Adipose tissue (tissue), 3 donors: ENCODE measurements at regions not wholly inside any gene's neighbourhood (a gene's known extent, or its start where the extent isn't known, plus 50 kb on each side); places are given as distances from the start of the nearest gene placed in this dataset.

ENCODE experiments used
- H3K27ac ChIP-seq: one replicate; pipeline ENCODE4 v1.5.1; 2013; ENCODE audit warnings: low read depth, low read length
- WGBS, 3 donors: extraction: QIAGEN DNeasy Blood & Tissue Kit; methylation state at CpG; one replicate each; pipeline ENCODE4 v1.1.7; 2013; 5-methylcytosine and 5-hydroxymethylcytosine counted together
- donor health status: healthy with polysubstance abuse.
- donor health status: Bipolar disorder and iron deficiency.
- donor health status: healthy.

DNA sequence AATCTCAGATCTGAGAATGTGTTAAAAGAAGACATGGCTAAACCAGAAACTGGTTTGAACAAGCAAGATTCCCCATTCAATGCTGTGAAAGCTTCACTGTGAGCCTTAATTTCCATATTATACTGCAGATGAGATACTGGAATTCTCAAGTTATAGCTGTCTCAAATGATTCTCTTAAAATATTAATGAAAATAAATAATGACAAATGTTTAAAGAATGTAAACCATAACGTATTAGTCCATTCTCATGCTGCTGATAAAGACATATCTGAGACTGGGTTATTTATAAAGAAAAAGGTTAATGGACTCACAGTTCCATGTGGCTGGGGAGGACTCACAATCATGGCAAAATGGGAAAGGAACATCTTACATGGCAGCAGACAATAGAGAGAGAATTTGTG lies 667.8 kb downstream of the SLITRK1 start:
- H3K27ac ChIP-seq = no peak overlapping the region
- 42 to 57% (median 45%) methylated on average over 1 of the region's 1 CpG for WGBS, 3 donors

DNA sequence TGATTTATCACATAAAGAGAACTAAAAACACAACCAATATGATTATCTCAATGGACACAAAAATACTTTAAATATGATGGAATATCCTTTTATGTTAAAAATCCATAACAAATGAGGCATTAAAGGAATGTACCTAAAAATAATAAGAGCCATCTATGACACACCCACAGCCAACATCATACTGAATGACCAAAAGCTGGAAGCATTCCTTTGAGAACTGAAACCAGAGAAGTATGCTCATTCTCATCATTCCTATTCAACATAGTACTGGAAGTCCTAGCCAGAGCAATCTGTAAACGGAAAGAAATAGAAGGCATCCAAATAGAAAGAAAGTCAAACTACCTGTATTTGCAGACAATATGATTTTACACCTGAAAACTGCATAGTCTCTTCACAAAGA lies 671.0 kb downstream of the SLITRK1 start:
- no peak overlapping the region for H3K27ac ChIP-seq
- WGBS, 3 donors = 74 to 90% (median 87%) methylated on average over 1 of the region's 1 CpG

DNA sequence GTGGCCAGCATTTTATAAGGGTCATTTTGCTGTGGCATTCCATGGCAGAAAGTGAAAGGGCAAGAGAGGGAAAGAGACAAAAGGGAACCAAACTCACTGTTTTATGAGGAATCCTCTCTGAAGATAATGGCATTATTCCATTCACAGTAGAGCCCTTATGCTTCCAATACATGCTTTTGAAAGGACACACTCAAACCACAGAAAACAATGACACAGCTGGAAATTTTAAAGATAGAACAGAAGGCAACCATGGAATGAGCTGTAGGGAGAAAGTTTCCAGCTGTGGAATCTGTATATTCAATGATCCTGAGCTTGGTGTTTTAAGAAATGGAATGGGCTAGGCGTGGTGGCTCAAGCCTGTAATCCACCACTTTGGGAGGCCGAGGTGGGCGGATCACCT lies 677.4 kb downstream of the SLITRK1 start:
- H3K27ac ChIP-seq = no peak overlapping the region
- WGBS, 3 donors = 86 to 96% (median 88%) methylated on average over 3 of the region's 3 CpGs

DNA sequence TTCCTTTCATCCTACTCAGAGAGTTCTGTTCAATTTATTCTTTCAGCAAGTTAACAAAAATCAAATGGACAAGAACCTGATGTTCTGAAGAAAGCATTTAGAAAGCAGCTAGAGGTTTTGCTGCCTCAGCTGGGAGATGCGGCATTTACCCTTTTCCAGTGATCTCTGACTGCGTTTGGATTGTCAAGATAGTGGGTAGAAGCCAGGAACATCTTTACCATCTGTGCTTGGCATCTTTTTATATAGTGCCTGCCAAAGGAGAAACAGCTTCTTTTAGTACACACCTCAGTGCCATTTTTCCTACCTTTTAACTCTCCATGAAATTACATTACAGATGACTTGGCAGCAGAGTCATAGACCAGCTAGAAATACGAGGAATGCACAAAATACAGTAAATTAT lies 680.8 kb downstream of the SLITRK1 start:
- 63 to 70% (median 66%) methylated on average over 3 of the region's 3 CpGs for WGBS, 3 donors
- H3K27ac ChIP-seq = no peak overlapping the region

DNA sequence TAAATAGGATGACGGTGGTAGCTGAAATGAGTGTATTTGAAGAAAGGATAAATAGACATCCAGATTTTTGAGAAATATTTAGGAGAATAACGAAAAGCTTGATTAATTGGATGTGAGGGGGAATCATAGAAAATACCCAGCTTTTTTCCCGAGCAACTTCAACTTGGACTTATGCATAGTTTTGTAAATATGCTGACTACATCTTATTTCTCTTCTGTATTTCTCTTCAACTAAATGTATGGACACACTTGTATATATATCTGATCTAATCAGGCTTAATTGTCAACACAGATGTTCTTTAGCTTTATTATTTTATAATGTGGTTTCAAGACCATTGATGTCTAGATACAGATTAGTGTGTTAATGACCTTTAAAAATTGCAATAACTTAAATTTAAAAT lies 685.0 kb downstream of the SLITRK1 start:
- WGBS, 3 donors = 83 to 87% (median 85%) methylated on average over 3 of the region's 3 CpGs
- no peak overlapping the region for H3K27ac ChIP-seq

DNA sequence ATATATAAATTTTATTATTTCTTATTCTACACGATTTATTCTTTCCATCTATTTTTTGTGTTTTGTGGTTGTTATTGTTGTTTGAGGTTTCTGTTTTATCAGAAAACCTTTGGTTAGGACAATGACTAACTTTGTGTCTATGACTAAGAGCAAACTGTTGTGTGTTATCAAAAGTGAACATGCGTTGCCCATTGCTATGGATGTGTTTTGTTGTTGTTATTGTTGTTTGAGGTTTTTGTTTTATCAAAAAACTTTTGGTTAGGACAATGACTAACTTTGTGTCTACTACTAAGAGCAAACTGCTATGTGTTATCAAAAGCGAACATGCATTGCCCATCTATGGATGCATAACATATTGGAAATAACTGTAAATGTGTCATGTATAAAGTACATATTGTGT lies 692.3 kb downstream of the SLITRK1 start:
- 63 to 87% (median 84%) methylated on average over 3 of the region's 3 CpGs for WGBS, 3 donors
- no peak overlapping the region for H3K27ac ChIP-seq

DNA sequence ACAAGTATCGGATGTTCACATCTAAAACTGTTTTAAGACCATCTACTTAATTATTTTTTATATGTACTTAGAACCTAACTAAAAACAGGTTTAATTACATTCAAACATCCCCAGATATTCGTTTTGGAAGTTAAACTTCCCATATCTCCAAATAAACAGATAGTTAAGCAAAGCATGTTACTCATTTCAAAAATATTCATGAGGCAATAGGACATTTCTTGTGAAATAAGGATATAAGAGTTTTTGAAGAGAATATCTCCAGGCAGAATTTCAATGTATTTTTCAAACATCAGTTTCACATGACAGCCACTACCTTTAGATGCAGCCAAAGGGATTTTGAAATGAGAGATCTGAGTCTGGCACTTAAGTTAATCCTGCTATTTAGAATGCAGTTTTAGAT lies 697.5 kb downstream of the SLITRK1 start:
- H3K27ac ChIP-seq = no peak overlapping the region
- WGBS, 3 donors = 55 to 66% (median 65%) methylated on average over 2 of the region's 2 CpGs

DNA sequence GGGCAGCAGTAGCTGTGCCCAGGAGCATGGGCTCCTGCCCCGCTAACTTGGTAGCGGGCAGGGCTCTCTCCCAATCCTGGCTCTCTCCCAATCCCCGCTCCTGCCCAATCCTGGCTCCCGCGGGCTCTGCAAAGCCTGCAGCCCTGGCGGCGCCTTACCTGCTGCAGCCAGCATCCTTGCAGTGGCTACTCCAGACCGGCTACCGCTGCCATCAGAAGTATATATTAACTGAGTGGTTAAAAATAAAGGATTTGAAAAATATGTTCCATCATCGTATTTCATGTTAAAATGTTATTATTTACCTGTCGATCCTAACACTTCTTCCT lies 698.2 kb downstream of the SLITRK1 start:
- 94 to 96% (median 95%) methylated on average over 11 of the region's 11 CpGs for WGBS, 3 donors
- H3K27ac ChIP-seq = no peak overlapping the region

DNA sequence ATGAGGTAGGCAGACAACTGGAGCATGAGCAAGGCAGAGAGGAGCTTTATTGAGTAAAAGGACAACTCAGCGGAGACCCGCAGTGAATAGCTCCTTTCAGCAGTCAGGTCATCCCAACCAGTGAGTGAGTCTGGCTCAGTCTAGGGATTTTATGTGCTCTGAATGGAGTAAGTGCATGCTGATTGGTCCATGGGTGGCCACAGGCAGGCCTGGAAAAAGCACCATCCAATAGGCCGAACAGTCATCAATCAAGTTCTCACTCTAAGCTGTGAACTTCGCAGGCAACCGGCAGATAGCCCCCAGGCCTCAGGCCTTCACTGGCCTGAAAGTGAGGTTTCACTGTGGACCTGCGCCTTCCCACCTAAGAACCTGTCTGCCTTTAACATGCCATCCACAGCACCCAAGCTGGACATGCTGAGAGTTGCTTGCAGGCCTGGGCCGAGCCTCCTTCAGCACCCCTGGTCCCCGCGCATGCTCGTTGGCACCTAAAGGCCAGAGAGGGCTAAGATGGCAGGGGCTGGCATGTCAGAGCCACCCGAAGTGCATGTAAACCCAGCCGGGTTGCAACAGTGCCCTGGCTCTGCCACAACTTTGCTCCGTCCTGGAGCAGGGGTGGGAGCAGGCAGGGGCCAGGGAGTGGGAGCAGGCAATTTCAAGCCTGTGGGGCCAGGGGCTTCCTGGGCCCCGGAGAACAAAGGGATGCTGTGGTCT lies 698.7 kb downstream of the SLITRK1 start:
- WGBS, 3 donors = 84 to 92% (median 86%) methylated on average over 13 to 14 of the region's 14 CpGs
- H3K27ac ChIP-seq = no peak overlapping the region

DNA sequence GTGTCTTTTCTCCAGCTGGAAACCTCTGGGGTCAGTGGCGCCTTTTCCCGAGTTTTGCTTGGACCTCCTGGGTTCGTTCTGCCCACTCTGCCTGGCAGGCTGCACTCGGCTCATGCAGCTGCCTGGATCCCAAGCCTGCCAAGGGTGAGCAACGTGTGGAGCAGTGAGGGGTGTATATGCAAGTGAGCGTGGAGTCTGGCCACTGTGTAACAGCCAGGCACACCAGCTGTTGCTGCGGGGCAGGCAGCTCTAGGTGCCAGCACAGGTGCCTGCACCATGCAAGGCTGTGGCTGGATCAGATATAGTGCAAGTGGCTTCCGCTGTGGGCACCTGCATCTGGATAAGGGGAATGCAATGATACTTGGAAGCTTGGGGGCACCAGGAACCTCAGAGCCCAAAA lies 699.4 kb downstream of the SLITRK1 start:
- no peak overlapping the region for H3K27ac ChIP-seq
- WGBS, 3 donors = 75 to 86% (median 82%) methylated on average over 8 of the region's 8 CpGs

DNA sequence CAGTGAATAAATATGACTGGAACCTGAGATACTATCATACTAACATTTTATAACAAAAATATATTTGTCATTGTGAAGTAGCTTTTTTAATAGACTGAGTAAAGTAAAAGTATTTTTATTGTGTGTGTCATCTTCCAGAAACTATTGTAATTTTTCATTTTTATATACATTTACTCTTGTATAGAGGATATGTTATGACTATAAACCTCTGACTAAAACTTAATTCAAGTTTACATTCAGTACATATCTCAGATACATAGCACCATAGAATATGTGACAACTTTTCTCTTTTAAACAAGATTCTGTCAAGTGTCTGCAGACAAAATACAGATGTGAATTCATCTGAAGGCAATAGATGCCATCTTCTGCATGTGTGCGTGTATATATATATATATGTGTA lies 704.3 kb downstream of the SLITRK1 start:
- H3K27ac ChIP-seq = no peak overlapping the region
- WGBS, 3 donors = 0% methylated on average over 1 of the region's 1 CpG

DNA sequence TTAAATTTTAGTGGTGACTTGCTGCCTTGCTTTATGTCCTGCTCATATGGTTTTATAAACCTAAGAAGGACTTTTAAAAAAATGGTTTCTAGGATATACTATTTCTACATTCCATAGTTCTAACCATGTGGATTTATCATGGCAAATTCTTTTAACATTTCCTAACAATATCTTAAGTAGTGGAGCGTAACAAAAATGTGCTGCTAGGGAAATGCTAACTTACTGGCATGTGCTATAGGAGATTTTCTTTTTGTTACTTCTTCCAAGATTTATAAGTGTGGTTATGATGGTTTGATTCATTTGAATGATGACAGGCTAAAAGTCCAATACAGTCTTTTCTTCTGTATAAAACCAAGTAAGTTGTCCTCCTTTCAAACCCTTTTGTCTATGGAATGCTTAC lies 713.7 kb downstream of the SLITRK1 start:
- 76 to 88% (median 80%) methylated on average over 1 of the region's 1 CpG for WGBS, 3 donors
- H3K27ac ChIP-seq = no peak overlapping the region

DNA sequence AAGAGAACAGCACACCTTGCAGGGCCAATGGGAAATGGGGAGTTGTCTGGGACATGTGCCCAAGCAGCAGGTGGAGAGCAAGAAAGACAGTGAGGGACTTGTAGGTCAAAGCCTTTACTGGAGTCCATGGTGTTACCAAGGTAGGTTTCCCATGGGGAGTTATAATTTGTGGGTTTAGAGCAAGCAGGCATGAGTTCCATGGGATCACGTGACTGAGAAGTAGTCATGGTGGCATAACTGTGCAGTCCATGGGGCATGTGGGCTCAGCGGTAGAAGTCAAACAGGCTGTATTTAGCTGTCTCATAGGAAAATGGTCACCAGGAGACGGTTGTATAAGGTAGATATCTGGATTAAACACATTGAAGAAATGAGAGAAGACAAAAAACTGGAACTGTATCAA lies 715.1 kb downstream of the SLITRK1 start:
- 84 to 90% (median 88%) methylated on average over 3 of the region's 3 CpGs for WGBS, 3 donors
- H3K27ac ChIP-seq = no peak overlapping the region

DNA sequence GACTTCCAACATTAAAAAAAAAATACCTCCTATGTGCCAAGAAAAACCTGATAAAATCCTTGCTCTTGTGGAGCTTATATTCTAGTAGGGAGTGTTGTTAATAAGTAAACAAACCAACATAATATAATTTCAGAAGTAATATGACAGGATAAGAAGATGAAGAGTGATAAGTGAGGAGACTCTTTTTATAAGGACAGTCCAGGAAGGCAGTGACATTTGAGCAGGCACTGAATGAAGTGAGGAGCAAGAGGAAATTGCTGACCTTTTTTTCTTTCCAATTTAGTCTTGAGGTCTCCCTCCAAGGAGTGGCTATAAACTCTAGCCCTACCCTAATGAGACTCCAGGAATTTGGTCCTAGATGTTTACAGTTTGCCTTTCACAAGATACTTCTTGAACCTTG lies 715.7 kb downstream of the SLITRK1 start:
- H3K27ac ChIP-seq = no peak overlapping the region

DNA sequence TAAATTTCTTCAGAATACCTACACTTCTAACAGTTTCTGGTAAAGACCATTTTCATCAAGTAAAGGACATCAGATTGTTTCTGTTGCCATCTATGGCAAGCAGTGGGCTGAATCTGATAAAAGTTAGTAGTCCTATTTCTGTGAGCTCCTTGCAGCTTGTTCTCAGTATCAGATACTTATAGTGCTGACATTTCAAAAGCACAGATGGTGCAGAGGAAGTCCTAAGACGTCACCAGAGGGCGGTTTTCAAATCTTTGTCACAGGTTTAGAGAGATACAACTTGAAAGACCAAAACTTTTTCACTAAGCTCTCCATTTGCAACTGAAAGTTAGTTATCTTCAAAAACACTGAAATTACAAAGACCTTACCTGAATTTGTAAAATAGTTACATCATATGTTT lies 719.8 kb downstream of the SLITRK1 start:
- 42 to 54% (median 51%) methylated on average over 2 of the region's 2 CpGs for WGBS, 3 donors
- no peak overlapping the region for H3K27ac ChIP-seq

DNA sequence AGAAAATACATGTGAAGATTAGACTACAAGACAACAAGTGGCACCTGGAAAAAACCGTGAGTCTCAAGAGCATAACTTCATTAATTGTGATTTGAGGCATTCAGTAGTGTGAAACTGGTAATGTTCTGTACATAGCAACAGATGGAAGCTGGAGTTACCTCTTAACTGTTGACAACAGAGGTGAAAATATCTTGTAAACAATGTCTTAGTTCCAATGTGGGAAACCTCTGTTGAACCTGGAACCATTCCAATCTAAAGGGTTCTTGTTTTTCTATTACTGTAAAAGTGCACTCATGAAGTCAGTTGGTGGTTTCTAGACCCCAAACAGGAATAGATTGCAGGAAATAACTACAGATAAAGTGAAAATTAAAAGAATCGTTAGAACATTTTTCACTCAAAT lies 728.4 kb downstream of the SLITRK1 start:
- 25 to 57% (median 50%) methylated on average over 2 of the region's 2 CpGs for WGBS, 3 donors
- no peak overlapping the region for H3K27ac ChIP-seq

DNA sequence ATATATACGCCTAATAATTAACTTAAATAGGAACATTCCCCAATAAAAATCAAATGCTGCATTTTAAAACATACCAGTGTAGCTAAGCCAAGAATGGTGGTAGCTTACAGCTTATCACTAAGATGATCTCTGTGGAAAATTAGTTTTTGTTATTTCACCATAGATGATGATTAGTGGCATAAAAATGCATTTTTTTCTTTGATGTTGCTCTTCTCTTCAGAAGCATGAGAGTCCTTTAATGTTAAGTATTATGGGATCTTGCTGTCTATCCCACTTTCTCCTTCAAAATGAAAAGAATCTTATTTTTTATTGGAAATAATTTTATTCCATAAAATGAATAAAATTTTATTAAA lies 731.0 kb downstream of the SLITRK1 start:
- H3K27ac ChIP-seq = no peak overlapping the region
- 91 to 94% (median 92%) methylated on average over 1 of the region's 1 CpG for WGBS, 3 donors

DNA sequence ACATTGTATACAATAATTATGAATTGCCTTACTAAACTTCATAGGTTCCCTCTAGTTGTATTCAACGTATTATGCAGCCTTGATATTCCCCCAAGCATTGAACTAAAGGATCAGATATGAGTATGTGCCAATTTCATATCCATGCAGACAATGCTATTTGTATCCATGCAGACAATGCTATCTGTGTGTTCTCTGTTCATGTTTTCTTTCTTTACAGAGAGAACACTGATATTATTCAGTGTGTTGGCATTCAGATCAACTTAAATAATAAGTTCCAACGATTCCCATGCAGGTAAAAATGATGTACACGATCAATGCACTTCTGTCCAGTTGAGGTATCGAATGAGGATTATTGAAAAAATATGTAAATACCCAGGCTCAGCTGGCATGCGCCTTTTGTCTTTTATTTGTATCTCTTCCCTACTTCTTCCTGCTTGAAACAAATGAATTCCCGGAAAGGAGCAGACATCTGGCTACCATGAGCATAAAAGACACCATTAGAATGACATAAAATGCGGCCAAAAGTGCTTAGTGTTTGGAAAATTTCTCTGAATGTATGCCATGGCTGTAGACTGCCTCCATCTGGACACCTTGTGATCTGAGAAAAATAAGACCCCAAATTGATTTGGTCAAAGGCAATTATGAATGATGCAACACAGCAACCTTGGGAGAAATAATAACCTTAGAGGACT lies 731.5 kb downstream of the SLITRK1 start:
- no peak overlapping the region for H3K27ac ChIP-seq
- 79 to 85% (median 83%) methylated on average over 7 of the region's 7 CpGs for WGBS, 3 donors

DNA sequence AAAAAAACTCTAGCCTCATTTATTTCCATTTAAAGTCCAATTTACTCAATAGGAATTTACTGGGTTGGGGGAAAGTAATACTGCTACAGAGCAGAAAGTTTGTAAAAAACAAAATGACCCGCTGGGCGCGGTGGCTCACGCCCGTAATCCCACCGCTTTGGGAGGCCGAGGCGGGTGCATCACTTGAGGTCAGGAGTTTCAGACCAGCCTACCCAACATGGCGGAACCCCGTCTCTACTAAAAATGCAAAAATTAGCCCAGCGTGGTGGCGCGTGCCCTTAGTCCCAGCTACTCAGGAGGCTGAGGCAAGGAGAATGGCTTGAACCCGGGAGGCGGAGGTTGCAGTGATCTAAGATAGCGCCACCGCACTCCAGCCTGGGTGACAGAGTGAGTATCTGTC lies 745.6 kb downstream of the SLITRK1 start:
- WGBS, 3 donors = 89 to 91% (median 91%) methylated on average over 17 of the region's 17 CpGs

DNA sequence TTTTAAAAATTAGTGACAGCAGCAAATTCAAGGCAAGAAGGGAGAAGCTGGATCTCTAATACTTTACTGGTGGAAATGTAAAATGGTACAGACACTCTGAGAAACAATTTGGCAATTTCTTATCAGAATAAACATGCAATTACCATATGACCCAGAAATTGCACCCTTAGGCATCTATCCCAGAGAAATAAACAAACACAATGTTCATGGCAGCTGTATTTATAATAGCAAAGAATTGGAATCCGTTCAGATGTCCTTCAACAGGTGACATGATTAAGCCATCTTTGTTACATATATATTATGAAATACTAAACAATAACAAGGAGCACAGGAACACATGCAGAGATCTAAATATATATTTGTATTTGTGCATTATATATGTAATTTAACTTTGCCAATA lies 756.5 kb downstream of the SLITRK1 start:
- no peak overlapping the region for H3K27ac ChIP-seq
- 0% methylated on average over 1 of the region's 1 CpG for WGBS, 3 donors

More for the DNA sequence above, 745.6 kb downstream of the SLITRK1 start:
- no peak overlapping the region for H3K27ac ChIP-seq
